ENCODE measurements at regions not wholly inside any gene's neighbourhood (a gene's known extent, or its start where the extent isn't known, plus 50 kb on each side); places are given as distances from the start of the nearest gene placed in this dataset.

DNA sequence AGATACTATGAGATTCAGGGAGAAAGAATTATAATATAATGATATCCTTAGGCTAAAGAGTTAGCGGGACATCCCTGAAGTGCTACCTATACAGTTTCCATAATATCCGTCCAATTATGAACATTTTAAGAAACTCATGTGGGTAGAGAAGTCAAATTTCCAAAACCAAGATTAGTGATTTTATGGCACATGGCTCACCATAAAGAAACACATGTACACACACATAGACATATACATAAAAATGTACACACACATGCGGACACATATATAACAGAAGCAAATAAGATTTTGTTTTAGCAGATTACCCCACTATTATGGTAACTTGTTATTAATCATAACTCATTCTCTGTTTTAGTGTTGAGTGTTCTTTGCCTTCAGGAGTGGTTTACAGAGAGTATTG is 566.7 kb upstream of the NEGR1 start:
- TF ChIP-seq POLR2A (IDR thresholded peaks at IDR 0.05), result no peak
- TF ChIP-seq, protein P1, sequence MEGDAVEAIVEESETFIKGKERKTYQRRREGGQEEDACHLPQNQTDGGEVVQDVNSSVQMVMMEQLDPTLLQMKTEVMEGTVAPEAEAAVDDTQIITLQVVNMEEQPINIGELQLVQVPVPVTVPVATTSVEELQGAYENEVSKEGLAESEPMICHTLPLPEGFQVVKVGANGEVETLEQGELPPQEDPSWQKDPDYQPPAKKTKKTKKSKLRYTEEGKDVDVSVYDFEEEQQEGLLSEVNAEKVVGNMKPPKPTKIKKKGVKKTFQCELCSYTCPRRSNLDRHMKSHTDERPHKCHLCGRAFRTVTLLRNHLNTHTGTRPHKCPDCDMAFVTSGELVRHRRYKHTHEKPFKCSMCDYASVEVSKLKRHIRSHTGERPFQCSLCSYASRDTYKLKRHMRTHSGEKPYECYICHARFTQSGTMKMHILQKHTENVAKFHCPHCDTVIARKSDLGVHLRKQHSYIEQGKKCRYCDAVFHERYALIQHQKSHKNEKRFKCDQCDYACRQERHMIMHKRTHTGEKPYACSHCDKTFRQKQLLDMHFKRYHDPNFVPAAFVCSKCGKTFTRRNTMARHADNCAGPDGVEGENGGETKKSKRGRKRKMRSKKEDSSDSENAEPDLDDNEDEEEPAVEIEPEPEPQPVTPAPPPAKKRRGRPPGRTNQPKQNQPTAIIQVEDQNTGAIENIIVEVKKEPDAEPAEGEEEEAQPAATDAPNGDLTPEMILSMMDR (IDR thresholded peaks at IDR 0.05), result no peak
